SK-N-MC (cell line): ENCODE measurements at regions not wholly inside any gene's neighbourhood (a gene's known extent, or its start where the extent isn't known, plus 50 kb on each side); places are given as distances from the start of the nearest gene placed in this dataset.

Source experiments
- EZH2 ChIP-seq: fragments of 200-600 bp; sonication (generic); IDR thresholded peaks from one replicate; pipeline ENCODE4 v1.6.1; 2017; ENCODE audit warnings: antibody characterized with exemption
- POLR2AphosphoS5 ChIP-seq: IDR thresholded peaks from 2 replicates; pipeline ENCODE4 v1.6.1; 2012; ENCODE audit warnings: mild to moderate bottlenecking, low read depth, low read length, borderline replicate concordance

GRCh38 chr13:111650626-111651025 is 330.2 kb downstream of the TEX29 start:
- no peak for TF ChIP-seq POLR2AphosphoS5
- no peak for TF ChIP-seq EZH2
